KMS-11 (cell line): ENCODE measurements at regions not wholly inside any gene's neighbourhood (a gene's known extent, or its start where the extent isn't known, plus 50 kb on each side); places are given as distances from the start of the nearest gene placed in this dataset.
"Not testable (repeated sequence)": the region's sequence is repeated elsewhere in the genome, so short reads cannot be mapped to it uniquely, and the experiment has no call there.

Experiments used
- H2AFZ ChIP-seq: fragments of 200-600 bp; sonication (generic); 2 replicates; pipeline ENCODE4 v1.6.1; 2016; ENCODE audit warnings: antibody characterized with exemption, mixed run types, low read depth
- H3K27ac ChIP-seq: fragments of 200-600 bp; sonication (generic); 2 replicates; pipeline ENCODE4 v1.6.1; 2016; ENCODE audit warnings: mild to moderate bottlenecking, mixed run types
- H3K27me3 ChIP-seq: fragments of 200-600 bp; sonication (generic); 2 replicates; pipeline ENCODE4 v1.6.1; 2017; ENCODE audit warnings: mild to moderate bottlenecking, low read depth, mixed run types, moderate library complexity; ENCODE audit not compliant: insufficient read depth
- H3K36me3 ChIP-seq: fragments of 200-600 bp; sonication (generic); 2 replicates; pipeline ENCODE4 v1.6.1; 2017; ENCODE audit warnings: mild to moderate bottlenecking, mixed run types; ENCODE audit not compliant: insufficient read depth
- H3K4me1 ChIP-seq: fragments of 200-600 bp; sonication (generic); 2 replicates; pipeline ENCODE4 v1.6.1; 2016; ENCODE audit warnings: mild to moderate bottlenecking, low read depth, mixed run types; ENCODE audit not compliant: poor library complexity, severe bottlenecking
- H3K4me2 ChIP-seq: fragments of 200-600 bp; sonication (generic); 2 replicates; pipeline ENCODE4 v1.7.0; 2016; ENCODE audit warnings: mild to moderate bottlenecking, mixed run types
- H3K4me3 ChIP-seq: fragments of 200-600 bp; sonication (generic); IDR thresholded peaks from 2 replicates; pipeline ENCODE4 v1.6.1; 2017; ENCODE audit warnings: low read depth, low read length, mixed read lengths; ENCODE audit not compliant: insufficient read depth
- H3K79me2 ChIP-seq: fragments of 200-600 bp; sonication (generic); 2 replicates; pipeline ENCODE4 v1.6.1; 2016; ENCODE audit warnings: low read depth, mixed run types; ENCODE audit not compliant: insufficient read depth
- H3K9ac ChIP-seq: fragments of 200-600 bp; sonication (generic); 2 replicates; pipeline ENCODE4 v1.6.1; 2016; ENCODE audit warnings: mild to moderate bottlenecking, mixed run types
- H4K20me1 ChIP-seq: fragments of 200-600 bp; sonication (generic); 2 replicates; pipeline ENCODE4 v1.6.1; 2016; ENCODE audit warnings: mild to moderate bottlenecking, mixed run types; ENCODE audit not compliant: insufficient read depth
- CTCF ChIP-seq: fragments of 200-600 bp; sonication (generic); conservative IDR thresholded peaks from 2 replicates; pipeline ENCODE4 v1.6.1; 2017; ENCODE audit warnings: low read depth, mild to moderate bottlenecking, antibody characterized with exemption, low read length, moderate library complexity, mixed read lengths

GRCh38 chr2:13353083-13353482, 636.3 kb downstream of the TRIB2 start:
- Histone ChIP-seq H2AFZ (no peak overlapping the region), H3K4me3 (no peak overlapping the region), H3K27ac (no peak overlapping the region), H3K27me3 (no peaks in the 10 kb centered on the region), H4K20me1 (no peaks in the 10 kb centered on the region), H3K4me1 (no peaks in the 10 kb centered on the region), H3K79me2 (no peaks in the 10 kb centered on the region), H3K36me3 (no peaks in the 10 kb centered on the region), H3K9ac (no peak overlapping the region), H3K4me2 (no peak overlapping the region)
- no peak for TF ChIP-seq CTCF

GRCh38 chr2:13354031-13354430, 637.3 kb downstream of the TRIB2 start:
- H3K27me3 ChIP-seq = no peaks in the 10 kb centered on the region
- H3K4me3 ChIP-seq = no peak overlapping the region
- H3K79me2 ChIP-seq = no peaks in the 10 kb centered on the region
- no peaks in the 10 kb centered on the region for H4K20me1 ChIP-seq
- H2AFZ ChIP-seq = no peak overlapping the region
- no peak overlapping the region for H3K9ac ChIP-seq
- no peak for TF ChIP-seq CTCF
- H3K36me3 ChIP-seq = no peaks in the 10 kb centered on the region
- no peaks in the 10 kb centered on the region for H3K4me1 ChIP-seq
- no peak overlapping the region for H3K4me2 ChIP-seq
- H3K27ac ChIP-seq = no peak overlapping the region

- H4K20me1 ChIP-seq, H3K4me1 ChIP-seq: not testable (repeated sequence)
Measured at GRCh38 chr2:13381928-13382327, 665.2 kb downstream of the TRIB2 start.

GRCh38 chr2:13389172-13389571, 672.4 kb downstream of the TRIB2 start:
- not testable (repeated sequence) for H3K4me1 ChIP-seq, H3K79me2 ChIP-seq, H4K20me1 ChIP-seq, H3K27me3 ChIP-seq, H2AFZ ChIP-seq, H3K9ac ChIP-seq, H3K4me3 ChIP-seq, H3K4me2 ChIP-seq, H3K36me3 ChIP-seq, H3K27ac ChIP-seq

More at GRCh38 chr2:13381928-13382327, 665.2 kb downstream of the TRIB2 start:
- H3K27ac ChIP-seq, H3K4me3 ChIP-seq, H3K27me3 ChIP-seq, H2AFZ ChIP-seq, H3K36me3 ChIP-seq, H3K4me2 ChIP-seq, H3K9ac ChIP-seq, H3K79me2 ChIP-seq: not testable (repeated sequence)

- Histone ChIP-seq H3K79me2 (no peaks in the 10 kb centered on the region), H3K27me3 (no peaks in the 10 kb centered on the region), H4K20me1 (no peaks in the 10 kb centered on the region), H3K4me3 (no peak overlapping the region), H3K27ac (no peak overlapping the region), H3K9ac (no peak overlapping the region), H3K36me3 (no peaks in the 10 kb centered on the region), H3K4me2 (no peak overlapping the region), H3K4me1 (no peaks in the 10 kb centered on the region), H2AFZ (no peak overlapping the region)
- TF ChIP-seq CTCF = no peak
Measured at GRCh38 chr2:13390676-13391075, 673.9 kb downstream of the TRIB2 start.
